HG02610 (cell line): ENCODE measurements at regions not wholly inside any gene's neighbourhood (a gene's known extent, or its start where the extent isn't known, plus 50 kb on each side); places are given as distances from the start of the nearest gene placed in this dataset.
"Not testable (repeated sequence)": the region's sequence is repeated elsewhere in the genome, so short reads cannot be mapped to it uniquely, and the experiment has no call there.

Experiments
- ATAC-seq: cut with Tn5 transposase; IDR thresholded peaks from one replicate; pipeline ENCODE4 v1.9.1; 2021; ENCODE audit warnings: mild to moderate bottlenecking, moderate library complexity; ENCODE audit not compliant: unreplicated experiment

DNA sequence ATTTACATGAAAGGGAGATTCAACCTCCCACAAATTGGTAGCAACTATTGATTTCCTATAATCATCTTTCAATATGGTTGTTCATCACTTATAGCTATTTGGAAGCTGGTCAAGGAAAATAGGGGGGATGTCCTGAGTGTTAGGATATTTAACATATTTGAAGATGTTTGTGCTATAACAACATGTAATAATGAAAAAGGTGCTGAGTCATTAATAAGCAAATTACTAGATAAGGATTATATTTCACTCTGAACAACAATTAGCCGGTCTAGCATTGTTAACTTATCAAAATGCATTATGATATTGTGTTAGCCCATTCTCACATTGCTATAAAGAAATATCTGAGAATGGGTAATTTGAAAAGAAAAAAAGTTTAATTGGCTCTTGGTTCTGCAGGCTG is 225.8 kb upstream of the ARPP21 start:
- ATAC-seq = no peak

GRCh38 chr3:35417080-35417479 is 222.2 kb upstream of the ARPP21 start:
- ATAC-seq = no peak

DNA sequence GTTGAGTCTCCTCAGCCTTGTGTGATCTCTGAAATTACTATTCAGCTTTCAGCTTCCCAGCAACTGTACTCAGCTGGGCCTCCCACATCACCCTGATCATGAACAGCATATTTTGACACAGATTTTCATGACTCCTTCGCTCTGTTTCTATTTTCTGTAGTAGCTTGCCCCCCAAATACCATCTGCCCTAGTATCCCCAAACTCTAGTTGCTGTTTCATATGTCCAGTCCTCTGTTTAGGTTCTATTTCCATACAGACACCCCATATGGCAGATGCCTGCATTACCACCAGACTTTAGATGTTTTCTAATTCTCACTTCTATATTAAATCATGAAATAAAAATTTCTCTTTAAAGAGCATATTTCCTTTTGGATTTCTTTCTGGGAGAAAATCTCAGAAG is 217.2 kb upstream of the ARPP21 start:
- ATAC-seq = no peak

DNA sequence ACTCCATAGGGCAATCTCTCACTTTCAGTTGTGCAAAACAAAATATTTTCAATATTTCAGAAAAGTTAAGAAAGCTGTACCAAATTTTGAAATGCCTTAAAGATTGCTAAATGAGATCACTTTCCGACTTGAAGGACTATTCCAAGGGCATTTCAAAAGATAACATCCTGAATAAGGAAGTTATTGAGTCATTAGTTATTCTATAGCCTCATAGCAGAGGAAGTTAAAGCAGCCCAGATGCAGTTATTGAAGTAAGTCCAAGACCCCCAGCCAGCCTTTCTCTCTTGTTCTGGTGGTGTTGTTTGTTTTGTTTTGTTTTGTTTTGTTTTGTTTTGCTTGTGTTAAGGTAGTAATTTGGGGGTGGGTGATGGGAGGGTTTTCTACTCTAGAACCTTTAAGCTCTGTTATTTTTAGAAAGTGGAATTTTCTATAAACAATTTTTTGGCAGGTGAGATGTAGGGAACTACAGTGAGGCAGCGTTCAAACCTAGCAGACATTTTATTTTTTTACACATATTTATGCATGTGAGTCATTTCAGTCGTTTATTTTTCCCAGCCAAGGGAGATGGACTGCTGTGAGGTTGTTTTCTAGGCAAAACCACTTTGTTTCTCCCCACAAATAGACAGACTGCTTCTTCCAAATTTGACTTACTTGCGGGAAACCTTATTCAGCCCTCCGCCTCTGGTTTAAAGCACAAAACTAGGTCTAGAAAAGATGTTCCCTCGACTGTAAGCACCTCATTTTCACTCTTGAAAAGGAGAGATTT is 216.3 kb upstream of the ARPP21 start:
- ATAC-seq = no peak

DNA sequence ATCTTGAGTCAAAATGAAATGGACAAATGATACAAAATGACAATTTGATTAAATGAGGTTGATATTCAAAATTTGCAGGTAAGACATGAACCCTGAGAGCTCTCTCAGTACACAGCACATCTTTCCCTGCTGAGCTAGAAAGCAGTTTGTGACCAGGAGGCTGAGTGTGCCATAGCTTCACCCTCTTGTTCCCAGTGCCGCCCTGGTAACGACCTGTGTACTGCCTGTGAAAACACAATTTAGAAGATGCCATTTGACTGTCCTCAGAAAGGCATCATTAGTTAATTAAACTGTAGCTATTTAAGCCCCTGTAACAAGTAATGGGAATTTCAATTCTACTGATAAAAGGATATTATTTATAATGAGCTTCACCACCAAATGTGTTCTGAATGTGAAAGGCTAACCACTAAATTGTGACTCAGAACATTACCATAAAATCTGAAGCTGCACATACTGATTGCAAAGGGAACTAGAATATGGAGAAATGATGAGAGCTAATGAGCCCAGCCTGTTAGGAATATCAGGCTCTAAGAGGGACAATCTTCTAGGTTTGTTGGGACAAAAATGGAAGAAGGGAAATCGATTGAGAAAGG is 212.9 kb upstream of the ARPP21 start:
- ATAC-seq = no peak

GRCh38 chr3:35437381-35437780 is 201.9 kb upstream of the ARPP21 start:
- no peak for ATAC-seq

DNA sequence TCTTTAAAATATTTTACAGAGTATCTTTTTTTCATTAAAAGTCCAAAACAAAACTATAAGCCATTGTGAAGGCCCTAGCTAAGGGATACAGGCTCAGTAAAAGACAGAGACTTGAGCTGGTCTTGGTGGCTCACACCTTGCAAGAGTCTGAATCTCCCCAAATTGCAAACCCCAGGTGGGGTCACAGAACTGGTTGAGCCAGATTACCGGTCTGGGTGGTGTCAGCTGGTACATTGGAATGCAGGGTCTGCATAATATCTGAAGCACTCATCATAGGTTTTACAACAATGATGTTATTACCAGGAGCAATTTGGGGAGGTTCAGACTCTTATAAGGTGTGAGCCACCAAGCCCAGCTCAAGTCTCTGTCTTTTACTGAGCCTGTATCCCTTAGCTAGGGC is 201.2 kb upstream of the ARPP21 start:
- no peak for ATAC-seq

GRCh38 chr3:35439663-35440062 is 199.7 kb upstream of the ARPP21 start:
- ATAC-seq = no peak

DNA sequence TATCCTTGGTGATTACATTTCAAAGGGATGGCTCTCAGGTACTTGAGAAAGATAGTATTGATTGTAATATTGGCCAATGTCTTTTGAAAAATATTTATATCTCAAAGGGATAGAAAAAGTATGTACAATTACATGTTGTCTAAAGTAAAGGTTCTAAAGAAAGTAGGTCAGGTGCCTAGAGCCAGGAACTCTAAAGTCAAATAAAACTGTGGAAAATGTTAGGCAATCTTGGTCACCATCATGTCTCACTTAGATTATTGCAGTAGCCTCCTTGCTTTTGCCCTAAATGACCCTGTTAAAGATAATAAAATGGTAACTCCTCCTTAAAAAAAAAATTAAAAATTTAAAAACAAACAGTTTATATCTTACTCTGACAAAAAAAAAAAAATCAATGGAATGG is 198.5 kb upstream of the ARPP21 start:
- no peak for ATAC-seq

GRCh38 chr3:35446896-35447295 is 192.4 kb upstream of the ARPP21 start:
- ATAC-seq = no peak

DNA sequence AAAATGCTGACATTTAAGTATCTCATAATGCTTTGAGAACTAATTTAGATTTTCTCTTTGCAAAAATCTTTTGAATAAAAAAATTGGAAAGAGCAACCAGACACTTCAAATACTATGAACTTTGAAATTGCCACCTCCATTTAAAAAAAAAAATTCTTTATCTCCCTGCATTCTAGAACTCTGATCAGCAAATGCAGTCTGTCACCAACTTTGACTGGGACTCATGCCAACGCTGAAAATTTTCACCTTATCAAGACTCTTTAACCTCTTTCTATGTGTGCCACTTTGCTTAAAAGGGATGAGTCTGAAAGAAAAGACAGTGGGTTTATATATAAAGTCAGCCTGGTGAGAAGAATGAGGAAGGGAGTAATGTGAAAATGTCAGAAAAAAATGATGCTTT is 191.2 kb upstream of the ARPP21 start:
- ATAC-seq = no peak

GRCh38 chr3:35448681-35449080 is 190.6 kb upstream of the ARPP21 start:
- no peak for ATAC-seq

GRCh38 chr3:35454819-35455218 is 184.5 kb upstream of the ARPP21 start:
- ATAC-seq = not testable (repeated sequence)

- ATAC-seq = no peak
These were observed 165.4 kb upstream of the ARPP21 start for GRCh38 chr3:35473956-35474355.

DNA sequence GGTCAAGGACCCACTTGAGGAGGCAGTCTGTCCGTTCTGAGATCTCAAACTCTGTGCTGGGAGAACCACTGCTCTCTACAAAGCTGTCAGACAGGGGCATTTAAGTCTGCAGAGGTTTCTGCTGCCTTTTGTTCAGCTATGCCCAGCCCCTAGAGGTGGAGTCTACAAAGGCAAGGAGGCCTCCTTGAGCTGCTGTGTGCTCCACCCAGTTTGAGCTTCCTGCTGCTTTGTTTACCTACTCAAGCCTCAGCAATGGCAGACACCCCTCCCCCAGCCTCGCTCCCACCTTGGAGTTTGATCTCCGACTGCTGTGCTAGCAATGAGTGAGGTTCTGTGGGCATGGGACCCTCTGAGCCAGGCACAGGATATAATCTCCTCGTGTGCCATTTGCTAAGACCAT is 156.8 kb upstream of the ARPP21 start:
- not testable (repeated sequence) for ATAC-seq

- no peak for ATAC-seq
These were observed 156.2 kb upstream of the ARPP21 start for GRCh38 chr3:35483131-35483530.

- no peak for ATAC-seq
These were observed 154.3 kb upstream of the ARPP21 start for GRCh38 chr3:35484929-35485530.

- ATAC-seq = no peak
These were observed 153.0 kb upstream of the ARPP21 start for GRCh38 chr3:35486295-35486694.

- ATAC-seq = no peak
These were observed 151.9 kb upstream of the ARPP21 start for GRCh38 chr3:35487376-35487775.

DNA sequence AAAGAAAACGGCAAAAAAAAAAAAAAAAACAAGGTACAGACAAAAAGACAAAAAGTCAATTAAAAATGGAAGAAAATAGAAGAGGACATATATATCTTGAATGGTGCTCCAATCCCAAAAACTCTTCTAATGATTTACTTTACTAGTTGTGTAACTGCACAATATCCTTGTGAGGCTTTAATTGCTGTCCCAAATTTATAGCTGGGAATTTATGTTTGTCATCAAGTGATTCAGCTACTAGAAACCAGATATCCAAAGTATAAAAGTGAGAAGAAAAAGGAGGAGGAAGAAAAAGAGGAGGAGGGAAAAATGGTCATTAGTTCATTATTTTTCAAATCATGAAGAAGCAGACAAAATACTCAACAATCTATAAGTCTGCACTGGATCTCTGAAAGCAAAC is 150.8 kb upstream of the ARPP21 start:
- no peak for ATAC-seq

- ATAC-seq = no peak
These were observed 146.5 kb upstream of the ARPP21 start for GRCh38 chr3:35492841-35493240.

DNA sequence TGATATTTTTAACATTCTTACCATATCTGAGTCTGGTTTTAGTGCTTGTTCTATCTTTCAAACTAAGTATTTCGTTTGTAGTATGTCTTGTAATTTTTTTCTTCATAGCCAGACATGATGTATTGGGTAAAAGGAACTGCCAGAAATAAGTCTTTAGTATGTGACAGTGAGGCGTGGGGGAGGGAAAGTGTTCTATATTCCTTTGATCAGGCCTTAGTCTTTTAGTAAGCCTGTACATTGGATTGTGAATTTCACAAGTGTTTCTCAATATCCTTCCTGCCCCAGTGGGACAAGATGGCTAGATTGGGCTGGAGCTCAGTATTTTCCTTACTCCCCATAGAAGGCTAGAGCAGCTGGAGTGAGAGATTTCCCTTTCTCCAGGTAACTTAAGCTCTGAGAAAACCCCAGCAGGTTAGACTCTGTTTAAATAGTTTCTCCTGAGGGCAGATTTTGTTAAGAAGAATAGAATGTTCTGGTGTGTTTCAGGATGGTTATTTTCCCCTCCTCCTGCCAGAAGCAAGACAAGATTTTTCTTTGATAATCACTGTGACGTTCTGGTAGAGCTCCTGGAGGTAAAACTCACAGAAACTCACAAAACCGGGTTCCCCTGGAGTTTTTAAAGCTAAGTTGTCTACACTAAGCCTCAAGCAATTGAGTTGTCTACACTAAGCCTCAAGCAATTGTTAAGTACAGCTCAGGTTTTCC is 140.7 kb upstream of the ARPP21 start:
- no peak for ATAC-seq
